Ovary (tissue), 7 donors: ENCODE measurements at regions not wholly inside any gene's neighbourhood (a gene's known extent, or its start where the extent isn't known, plus 50 kb on each side); places are given as distances from the start of the nearest gene placed in this dataset.

Source experiments
- DNase-seq, 5 donors: peaks; one replicate each; pipeline ENCODE4 v3.0.0-alpha.2; 2019 to 2020
- H3K27ac ChIP-seq, 2 donors: fragments of 200-600 bp; one replicate each; pipeline versions ENCODE4 v1.5.1 to v1.8.0; 2019 to 2022
- H3K27me3 ChIP-seq: fragments of 200-600 bp; one replicate; pipeline ENCODE4 v1.8.0; 2022
- H3K36me3 ChIP-seq: fragments of 200-600 bp; sonication (generic); one replicate; pipeline ENCODE4 v1.5.1; 2019
- H3K4me1 ChIP-seq: one replicate; pipeline ENCODE4 v1.8.1; 2013; ENCODE audit warnings: mild to moderate bottlenecking, moderate library complexity; ENCODE audit not compliant: insufficient read depth
- H3K4me3 ChIP-seq: fragments of 200-600 bp; sonication (generic); one replicate; pipeline ENCODE4 v1.5.1; 2017
- H3K9me3 ChIP-seq, 2 donors: fragments of 200-600 bp in 1 of 2; sonication (generic) in 1 of 2; one replicate each; pipeline versions ENCODE4 v1.5.1 to v1.8.1; 2013 to 2019; ENCODE audit warnings: mild to moderate bottlenecking in 1 of 2, moderate library complexity in 1 of 2
- EP300 ChIP-seq: sonication (generic); formaldehyde crosslinking; IDR thresholded peaks from one replicate; pipeline ENCODE4 v1.6.1; 2017; ENCODE audit warnings: antibody characterized with exemption
- POLR2A ChIP-seq: fragments of 450-650 bp; IDR thresholded peaks from one replicate; pipeline ENCODE4 v1.6.1; 2017; ENCODE audit warnings: antibody characterized with exemption, mild to moderate bottlenecking, moderate library complexity
- WGBS, 3 donors: extraction: QIAGEN DNeasy Blood & Tissue Kit in 1 of 3; methylation state at CpG; one replicate each; pipeline versions ENCODE4 v1.1.5 to v1.1.7; 2013 to 2017; 5-methylcytosine and 5-hydroxymethylcytosine counted together
- intact Hi-C, 4 donors: fragments of 100-400 bp; cut with DNase I; formaldehyde crosslinking; loops; one replicate each; pipeline versions ENCODE4 v1.11.0 to v1.15.1; 2022 to 2023
- TF ChIP-seq, protein P1 (sequence below), 3 donors: fragments of 450-650 bp in 2 of 3; fragments of 200-600 bp in 1 of 3; IDR thresholded peaks; one replicate each; pipeline versions ENCODE4 v1.5.1 to v1.8.0; 2016 to 2022; ENCODE audit warnings: antibody characterized with exemption in 3 of 3, mild to moderate bottlenecking in 1 of 3
- donor health status: DM: no; HTN: no; CAD: no; lungs with moderate emphysema.
- donor health status: DM: no; HTN: no; CAD: no.
- donor health status: Bipolar disorder and iron deficiency.
- donor health status: DM: no; HTN: no; CAD: no.
- donor health status: DM: yes; HTN: yes; CAD: no.

DNA sequence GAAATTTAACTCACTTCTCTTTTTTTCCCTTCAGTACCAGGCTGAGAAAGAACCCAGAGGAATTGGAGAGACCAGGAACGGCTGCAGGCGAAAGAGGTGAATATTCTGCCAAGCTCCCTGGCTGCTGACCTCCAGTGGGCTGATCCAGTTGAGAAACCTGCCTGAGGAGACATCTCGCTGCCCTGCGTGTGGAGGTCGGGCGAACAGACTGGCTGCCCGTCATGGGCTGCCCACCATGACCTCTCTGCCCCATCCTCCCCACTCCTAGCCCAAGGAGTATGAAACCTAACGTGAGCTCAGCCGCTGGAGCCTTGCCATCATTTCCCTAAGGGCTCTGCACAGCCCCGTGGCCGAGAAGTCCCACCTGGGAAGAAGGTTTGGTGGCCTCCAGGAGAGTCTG is 148.8 kb upstream of the SALL3 start:
- TF ChIP-seq EP300: no peak
- TF ChIP-seq POLR2A: no peak
- TF ChIP-seq, protein P1, sequence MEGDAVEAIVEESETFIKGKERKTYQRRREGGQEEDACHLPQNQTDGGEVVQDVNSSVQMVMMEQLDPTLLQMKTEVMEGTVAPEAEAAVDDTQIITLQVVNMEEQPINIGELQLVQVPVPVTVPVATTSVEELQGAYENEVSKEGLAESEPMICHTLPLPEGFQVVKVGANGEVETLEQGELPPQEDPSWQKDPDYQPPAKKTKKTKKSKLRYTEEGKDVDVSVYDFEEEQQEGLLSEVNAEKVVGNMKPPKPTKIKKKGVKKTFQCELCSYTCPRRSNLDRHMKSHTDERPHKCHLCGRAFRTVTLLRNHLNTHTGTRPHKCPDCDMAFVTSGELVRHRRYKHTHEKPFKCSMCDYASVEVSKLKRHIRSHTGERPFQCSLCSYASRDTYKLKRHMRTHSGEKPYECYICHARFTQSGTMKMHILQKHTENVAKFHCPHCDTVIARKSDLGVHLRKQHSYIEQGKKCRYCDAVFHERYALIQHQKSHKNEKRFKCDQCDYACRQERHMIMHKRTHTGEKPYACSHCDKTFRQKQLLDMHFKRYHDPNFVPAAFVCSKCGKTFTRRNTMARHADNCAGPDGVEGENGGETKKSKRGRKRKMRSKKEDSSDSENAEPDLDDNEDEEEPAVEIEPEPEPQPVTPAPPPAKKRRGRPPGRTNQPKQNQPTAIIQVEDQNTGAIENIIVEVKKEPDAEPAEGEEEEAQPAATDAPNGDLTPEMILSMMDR (IDR thresholded peaks at IDR 0.05): no peak
- H3K4me1 ChIP-seq: peaks cover 1% of the 10 kb centered on the region
- no peak for DNase-seq
- H3K4me3 ChIP-seq: no peak overlapping the region
- no peaks in the 10 kb centered on the region for H3K9me3 ChIP-seq
- intact Hi-C loops: no loop called here
- H3K27me3 ChIP-seq: no peaks in the 10 kb centered on the region
- H3K36me3 ChIP-seq: no peaks in the 10 kb centered on the region
- no peak overlapping the region for H3K27ac ChIP-seq
- 55 to 62% (median 59%) methylated on average over 11 of the region's 11 CpGs for WGBS, 3 donors

DNA sequence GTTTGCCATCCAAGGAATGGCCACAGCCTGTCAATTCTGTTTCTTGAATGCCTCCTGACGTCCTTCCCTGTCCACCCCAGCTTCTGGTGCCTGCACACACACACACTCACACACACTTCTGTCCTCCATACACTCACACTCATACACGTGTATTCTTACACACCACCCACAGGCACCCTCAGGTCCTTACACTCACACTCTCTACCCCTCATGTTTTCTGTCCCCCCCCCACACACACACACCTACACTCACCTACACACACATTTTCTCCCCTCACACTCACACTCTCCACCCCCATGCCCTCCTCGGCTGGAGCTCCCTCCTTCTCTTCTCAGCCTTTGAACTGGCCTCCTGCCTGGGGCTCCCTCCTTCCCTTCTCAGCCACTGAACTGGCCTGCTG is 148.0 kb upstream of the SALL3 start:
- intact Hi-C loops: no loop called here
- H3K36me3 ChIP-seq: no peaks in the 10 kb centered on the region
- DNase-seq: no peak
- peaks cover 1% of the 10 kb centered on the region for H3K4me1 ChIP-seq
- no peaks in the 10 kb centered on the region for H3K27me3 ChIP-seq
- H3K4me3 ChIP-seq: no peak overlapping the region
- TF ChIP-seq POLR2A (no peak), EP300 (no peak)
- TF ChIP-seq, protein P1 (IDR thresholded peaks at IDR 0.05): no peak
- no peak overlapping the region for H3K27ac ChIP-seq
- no peaks in the 10 kb centered on the region for H3K9me3 ChIP-seq
- WGBS, 3 donors: 26 to 38% (median 38%) methylated on average over 3 of the region's 3 CpGs

DNA sequence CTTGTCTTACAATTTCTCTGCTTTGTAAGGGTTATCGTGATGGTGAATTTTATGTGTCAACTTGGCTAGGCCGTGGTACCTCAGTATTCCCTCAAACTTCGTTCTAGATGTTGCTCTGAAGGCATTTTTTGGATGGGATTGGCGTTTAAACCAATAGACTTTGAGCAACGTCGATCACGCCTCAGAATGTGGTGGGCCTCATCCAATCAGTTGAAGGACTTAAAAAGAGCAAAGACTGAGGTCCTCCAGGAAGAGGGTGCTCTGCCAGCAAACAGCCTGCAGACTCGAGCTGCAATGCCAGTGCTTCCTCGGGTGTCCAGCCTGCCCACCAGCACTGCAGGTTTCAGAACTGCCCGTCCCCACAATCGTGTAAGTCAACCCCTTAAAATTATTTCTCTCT is 145.8 kb upstream of the SALL3 start:
- no peak for TF ChIP-seq EP300
- TF ChIP-seq POLR2A: no peak
- TF ChIP-seq, protein P1 (IDR thresholded peaks at IDR 0.05): no peak
- Histone ChIP-seq H3K27ac (no peak overlapping the region), H3K4me3 (no peak overlapping the region), H3K36me3 (no peaks in the 10 kb centered on the region), H3K4me1 (peaks cover 1% of the 10 kb centered on the region), H3K9me3 (no peaks in the 10 kb centered on the region), H3K27me3 (no peaks in the 10 kb centered on the region)
- intact Hi-C loops: no loop called here
- 76 to 82% (median 76%) methylated on average over 11 of the region's 11 CpGs for WGBS, 3 donors
- no peak for DNase-seq

DNA sequence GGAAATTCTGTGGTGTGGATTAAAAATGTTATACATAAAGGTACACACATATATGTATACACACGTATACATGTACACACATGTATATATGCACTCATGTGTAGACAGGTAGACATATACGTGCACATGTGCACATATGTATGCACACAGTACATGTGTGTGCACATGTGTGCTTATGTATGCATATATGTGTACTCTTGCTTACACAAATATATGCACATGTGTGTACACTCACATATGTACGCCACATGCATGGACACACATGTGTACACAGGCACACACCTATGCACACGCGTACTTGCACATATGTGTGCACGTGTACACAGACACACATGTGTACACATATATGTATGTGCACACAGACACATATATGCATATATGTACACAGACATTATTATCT is 142.8 kb upstream of the SALL3 start:
- TF ChIP-seq POLR2A (no peak), EP300 (no peak)
- TF ChIP-seq, protein P1 (IDR thresholded peaks at IDR 0.05): no peak
- Histone ChIP-seq H3K4me1 (no peaks in the 10 kb centered on the region), H3K27ac (no peak overlapping the region), H3K9me3 (no peaks in the 10 kb centered on the region), H3K27me3 (no peaks in the 10 kb centered on the region), H3K4me3 (no peak overlapping the region), H3K36me3 (no peaks in the 10 kb centered on the region)
- intact Hi-C loops: no loop called here
- WGBS, 3 donors: 85 to 96% (median 87%) methylated on average over 6 of the region's 6 CpGs
- no peak for DNase-seq

DNA sequence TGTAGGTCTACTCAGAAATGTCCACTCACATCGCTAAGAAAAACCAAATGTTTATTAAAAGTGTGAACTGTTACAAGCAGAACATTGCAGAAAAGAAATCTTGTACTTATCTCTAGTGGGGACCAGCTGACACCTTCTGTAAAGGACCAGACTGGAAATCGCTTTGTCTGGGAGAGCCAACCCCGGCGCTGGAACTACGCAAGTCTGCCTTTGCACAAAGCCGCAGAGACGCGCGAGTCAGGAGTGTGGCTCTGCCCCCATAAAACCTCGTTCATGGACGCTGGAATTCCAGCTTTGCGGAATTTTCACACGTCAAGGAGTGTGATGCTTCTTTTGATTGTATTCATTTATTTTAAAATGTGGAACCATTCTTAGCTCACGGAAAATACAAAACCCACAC is 141.9 kb upstream of the SALL3 start:
- 87 to 89% (median 87%) methylated on average over 14 of the region's 14 CpGs for WGBS, 3 donors
- DNase-seq: no peak
- no peak overlapping the region for H3K4me3 ChIP-seq
- H3K36me3 ChIP-seq: no peaks in the 10 kb centered on the region
- intact Hi-C loops: no loop called here
- no peaks in the 10 kb centered on the region for H3K9me3 ChIP-seq
- no peaks in the 10 kb centered on the region for H3K4me1 ChIP-seq
- no peak overlapping the region for H3K27ac ChIP-seq
- TF ChIP-seq, protein P1 (IDR thresholded peaks at IDR 0.05): no peak
- TF ChIP-seq POLR2A (no peak), EP300 (no peak)
- no peaks in the 10 kb centered on the region for H3K27me3 ChIP-seq
